Spleen (tissue), 7 donors: ENCODE measurements at regions not wholly inside any gene's neighbourhood (a gene's known extent, or its start where the extent isn't known, plus 50 kb on each side); places are given as distances from the start of the nearest gene placed in this dataset.

Source experiments
- POLR2A ChIP-seq, 3 donors: fragments of 450-650 bp; IDR thresholded peaks; one replicate each; pipeline ENCODE4 v1.5.1; 2017; ENCODE audit warnings: antibody characterized with exemption in 3 of 3, mild to moderate bottlenecking in 1 of 3
- TF ChIP-seq, protein P1 (sequence below), 11 experiments: fragments of 200-600 bp in 7 of 11; fragments of 450-650 bp in 4 of 11; sonication (generic) in 4 of 11; IDR thresholded peaks in 8 of 11; conservative IDR thresholded peaks in 3 of 11; 1 replicate in 7 of 11; 2 replicates in 4 of 11; pipeline versions ENCODE4 v1.4.0 to v1.8.0; 2016 to 2021; ENCODE audit warnings: antibody characterized with exemption in 11 of 11, inconsistent platforms in 4 of 11, mild to moderate bottlenecking in 1 of 11
- donor health status: DM: no; HTN: no; CAD: no; lungs with moderate emphysema.
- donor health status: DM: no; HTN: no; CAD: no.
- donor health status: DM: no; HTN: no; CAD: no.

DNA sequence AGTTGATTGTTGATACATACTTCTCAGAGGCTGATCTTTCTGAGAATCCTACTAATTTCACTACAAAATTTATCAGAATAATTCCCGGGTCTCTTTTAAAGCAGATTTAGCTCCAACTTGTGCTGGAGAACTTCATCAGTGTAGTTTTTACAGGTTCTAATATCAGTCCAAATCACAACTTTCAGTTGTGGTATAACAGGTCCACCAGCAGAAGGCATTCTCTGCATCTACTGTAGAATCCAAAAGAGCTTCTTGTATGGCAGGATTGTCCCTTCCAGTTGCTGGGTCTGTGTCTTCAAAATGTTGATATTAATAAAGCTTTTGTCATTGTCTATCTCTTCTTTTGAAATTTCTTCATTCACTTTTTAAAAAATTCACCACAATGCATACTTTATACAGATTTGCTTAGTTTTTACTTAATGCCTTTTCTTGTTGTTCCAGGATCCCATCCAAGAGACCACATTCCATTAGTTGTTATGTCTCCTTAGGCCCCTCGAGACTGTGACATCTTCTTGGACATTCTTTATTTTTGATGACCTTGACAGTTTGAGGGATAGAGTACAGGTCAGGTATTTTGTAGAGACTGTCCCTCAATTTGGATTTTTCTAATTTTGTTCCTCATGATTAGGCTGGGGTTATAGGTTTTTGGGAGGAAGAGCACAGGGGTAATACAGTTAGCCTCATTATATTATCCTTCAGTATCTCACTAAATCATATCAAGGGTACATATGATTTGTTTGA lies 490.5 kb upstream of the MEX3C start:
- TF ChIP-seq, protein P1, sequence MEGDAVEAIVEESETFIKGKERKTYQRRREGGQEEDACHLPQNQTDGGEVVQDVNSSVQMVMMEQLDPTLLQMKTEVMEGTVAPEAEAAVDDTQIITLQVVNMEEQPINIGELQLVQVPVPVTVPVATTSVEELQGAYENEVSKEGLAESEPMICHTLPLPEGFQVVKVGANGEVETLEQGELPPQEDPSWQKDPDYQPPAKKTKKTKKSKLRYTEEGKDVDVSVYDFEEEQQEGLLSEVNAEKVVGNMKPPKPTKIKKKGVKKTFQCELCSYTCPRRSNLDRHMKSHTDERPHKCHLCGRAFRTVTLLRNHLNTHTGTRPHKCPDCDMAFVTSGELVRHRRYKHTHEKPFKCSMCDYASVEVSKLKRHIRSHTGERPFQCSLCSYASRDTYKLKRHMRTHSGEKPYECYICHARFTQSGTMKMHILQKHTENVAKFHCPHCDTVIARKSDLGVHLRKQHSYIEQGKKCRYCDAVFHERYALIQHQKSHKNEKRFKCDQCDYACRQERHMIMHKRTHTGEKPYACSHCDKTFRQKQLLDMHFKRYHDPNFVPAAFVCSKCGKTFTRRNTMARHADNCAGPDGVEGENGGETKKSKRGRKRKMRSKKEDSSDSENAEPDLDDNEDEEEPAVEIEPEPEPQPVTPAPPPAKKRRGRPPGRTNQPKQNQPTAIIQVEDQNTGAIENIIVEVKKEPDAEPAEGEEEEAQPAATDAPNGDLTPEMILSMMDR (IDR thresholded peaks at IDR 0.05 in 8 of 11, conservative IDR thresholded peaks at IDR 0.05 in 3 of 11): no peak
- TF ChIP-seq POLR2A (IDR thresholded peaks at IDR 0.05): no peak
